GM19023 (cell line): ENCODE measurements at regions not wholly inside any gene's neighbourhood (a gene's known extent, or its start where the extent isn't known, plus 50 kb on each side); places are given as distances from the start of the nearest gene placed in this dataset.

Experiments used
- ATAC-seq: cut with Tn5 transposase; IDR thresholded peaks from one replicate; pipeline ENCODE4 v1.9.1; 2021; ENCODE audit warnings: mild to moderate bottlenecking, moderate library complexity; ENCODE audit not compliant: unreplicated experiment

GRCh38 chr4:80145739-80146138 lies 51.6 kb upstream of the PRDM8 start:
- ATAC-seq, result no peak

- no peak for ATAC-seq
Measured at GRCh38 chr4:80144676-80145470, 52.4 kb upstream of the PRDM8 start.

- no peak for ATAC-seq
Measured at GRCh38 chr4:80143307-80143679, 54.0 kb upstream of the PRDM8 start.

- ATAC-seq, result no peak
Measured at GRCh38 chr4:80142394-80143306, 54.7 kb upstream of the PRDM8 start.

- ATAC-seq, result no peak
Measured at GRCh38 chr4:80141543-80141942, 55.8 kb upstream of the PRDM8 start.

GRCh38 chr4:80140194-80140593 lies 57.1 kb upstream of the PRDM8 start:
- ATAC-seq, result no peak

GRCh38 chr4:80139671-80140070 lies 57.6 kb upstream of the PRDM8 start:
- ATAC-seq, result no peak

- peak; percentile 96 for ATAC-seq
Measured at GRCh38 chr4:80138551-80139538, 58.5 kb upstream of the PRDM8 start.

- no peak for ATAC-seq
Measured at GRCh38 chr4:80137631-80138030, 59.7 kb upstream of the PRDM8 start.

GRCh38 chr4:80136270-80136669 lies 61.0 kb upstream of the PRDM8 start:
- ATAC-seq, result no peak

- no peak for ATAC-seq
Measured at GRCh38 chr4:80135702-80136058, 61.6 kb upstream of the PRDM8 start.

- ATAC-seq, result no peak
Measured at GRCh38 chr4:80134936-80135701, 62.1 kb upstream of the ANTXR2 start.

- ATAC-seq, result no peak
Measured at GRCh38 chr4:80133240-80133783, 60.3 kb upstream of the ANTXR2 start.

- ATAC-seq, result no peak
Measured at GRCh38 chr4:80129785-80130184, 56.8 kb upstream of the ANTXR2 start.

- no peak for ATAC-seq
Measured at GRCh38 chr4:80128941-80129340, 55.9 kb upstream of the ANTXR2 start.

- ATAC-seq, result no peak
Measured at GRCh38 chr4:80127870-80128419, 54.9 kb upstream of the ANTXR2 start.

GRCh38 chr4:80126435-80126834 lies 53.4 kb upstream of the ANTXR2 start:
- ATAC-seq, result no peak

- ATAC-seq, result no peak
Measured at GRCh38 chr4:80125252-80126177, 52.5 kb upstream of the ANTXR2 start.
